HepG2 (cell line): ENCODE measurements at regions not wholly inside any gene's neighbourhood (a gene's known extent, or its start where the extent isn't known, plus 50 kb on each side); places are given as distances from the start of the nearest gene placed in this dataset.

Experiments used
- MAX ChIP-seq: IDR thresholded peaks from 2 replicates; pipeline ENCODE4 v1.6.1; 2012; ENCODE audit warnings: inconsistent platforms
- RNF2 ChIP-seq: fragments of 450-650 bp; conservative IDR thresholded peaks from 2 replicates; pipeline ENCODE4 v1.6.1; 2016; ENCODE audit warnings: low read depth
- ZNF160 ChIP-seq: sonication (generic); formaldehyde crosslinking; IDR thresholded peaks from 2 replicates; pipeline ENCODE4 v1.8.0; 2022; ENCODE audit warnings: mild to moderate bottlenecking, inconsistent platforms, missing genetic modification reagents

DNA sequence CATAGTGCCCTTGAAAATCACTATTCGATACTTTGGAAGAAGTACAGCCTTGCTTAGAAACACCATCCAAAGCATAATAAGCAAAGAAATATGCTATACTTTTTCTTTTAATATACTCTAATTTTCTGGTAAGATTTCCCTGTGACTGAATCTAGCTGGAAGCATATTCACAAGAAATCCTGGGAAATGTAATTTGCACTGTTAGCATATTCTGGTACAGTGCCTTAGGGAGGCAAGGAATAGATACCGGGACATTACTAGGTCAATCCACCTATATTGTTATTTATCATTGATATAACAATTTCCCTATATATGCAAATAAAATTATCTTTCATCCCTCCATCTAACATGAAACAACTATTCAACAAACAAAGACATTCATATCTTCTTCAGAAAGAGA, 1131.3 kb upstream of the PRR20A start:
- TF ChIP-seq RNF2 (no peak), MAX (no peak), ZNF160 (CRISPR knock-in tag) (no peak)
